G401.6 (cell line): ENCODE measurements at regions not wholly inside any gene's neighbourhood (a gene's known extent, or its start where the extent isn't known, plus 50 kb on each side); places are given as distances from the start of the nearest gene placed in this dataset.
"Not testable (repeated sequence)": the region's sequence is repeated elsewhere in the genome, so short reads cannot be mapped to it uniquely, and the experiment has no call there.

ENCODE experiments used
- FAIRE-seq: peaks from 2 replicates; lab custom pipeline; 2012; peaks lifted over from hg19 to GRCh38; lab: Jason Lieb, UNC

DNA sequence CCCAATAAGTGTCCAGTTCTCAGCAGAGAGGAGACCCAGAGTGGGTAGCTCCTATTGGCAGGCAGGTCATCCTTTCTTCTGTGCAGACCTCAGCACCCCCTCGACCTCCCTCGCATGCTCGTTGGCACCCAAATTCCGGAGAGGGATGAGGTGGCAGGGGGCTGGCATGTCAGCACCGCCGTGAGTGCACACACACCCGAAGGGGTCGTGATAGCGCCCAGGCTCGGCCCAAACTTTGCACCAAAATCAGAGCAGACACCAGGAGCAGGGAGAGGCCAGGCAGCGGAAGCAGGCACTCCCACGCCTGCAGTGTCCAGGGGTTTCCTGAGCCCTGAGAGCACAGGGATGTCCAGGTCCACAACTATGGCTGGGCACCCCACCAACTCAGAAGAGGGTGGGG, 1503.8 kb upstream of the PCDH20 start:
- no peak for FAIRE-seq

DNA sequence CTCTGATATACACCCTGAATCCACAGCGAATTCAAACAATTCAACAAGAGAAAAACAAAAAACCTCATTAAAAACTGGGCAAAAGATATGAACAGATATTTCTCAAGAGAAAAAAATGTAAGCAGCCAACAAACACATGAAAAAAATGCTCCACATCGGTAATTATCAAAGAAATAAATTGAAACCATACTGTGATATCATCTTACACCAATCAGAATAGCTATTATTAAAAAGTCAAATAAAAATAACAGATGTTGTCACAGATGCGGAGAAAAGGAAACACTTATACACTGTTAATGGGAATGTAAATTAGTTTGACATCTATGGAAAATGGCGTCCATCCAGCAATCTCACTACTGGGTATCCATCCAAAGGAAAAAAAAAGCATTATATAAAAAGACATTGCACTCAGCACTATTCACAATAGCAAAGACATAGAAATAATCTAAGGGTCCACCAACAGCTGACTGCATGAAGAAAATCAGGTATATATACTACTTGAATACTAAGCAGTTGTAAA, 1495.0 kb upstream of the PCDH20 start:
- FAIRE-seq: no peak

DNA sequence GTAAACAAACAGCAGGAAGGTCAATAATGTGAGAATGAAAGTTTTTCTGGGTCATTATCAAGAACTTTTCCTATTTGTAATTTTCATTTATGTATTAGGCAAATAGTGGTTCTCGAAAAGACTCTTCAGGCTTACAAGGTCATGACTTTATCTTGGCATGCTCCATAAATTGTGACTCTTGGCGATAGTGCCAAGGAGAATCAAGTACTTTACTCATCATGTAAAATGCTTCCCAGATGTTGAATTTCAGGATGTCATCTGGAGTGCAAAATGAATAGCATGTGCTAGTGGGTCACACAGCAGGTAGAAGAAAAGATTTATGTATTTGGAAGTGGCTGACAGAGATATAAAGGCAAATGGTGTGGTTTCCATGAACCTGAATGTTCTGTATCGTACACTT, 1492.7 kb upstream of the PCDH20 start:
- no peak for FAIRE-seq

DNA sequence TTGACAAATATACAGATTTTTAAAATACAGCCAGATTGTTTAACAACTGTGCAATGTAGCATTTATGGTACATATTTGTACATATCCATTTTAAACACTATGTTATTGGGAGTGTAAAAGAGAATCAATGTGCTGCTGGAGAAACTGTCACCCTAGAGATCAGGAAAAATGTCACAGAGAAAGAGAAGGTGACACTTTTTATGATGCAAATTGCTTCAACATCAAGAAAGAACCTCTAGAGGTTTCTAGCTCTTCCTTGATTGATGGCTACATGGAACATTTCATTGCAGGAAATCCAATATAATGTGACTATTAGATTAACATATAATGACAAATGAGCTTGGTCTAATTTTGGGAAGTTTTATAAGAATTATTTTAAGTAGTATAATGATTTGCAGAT, 1491.2 kb upstream of the PCDH20 start:
- FAIRE-seq: no peak

DNA sequence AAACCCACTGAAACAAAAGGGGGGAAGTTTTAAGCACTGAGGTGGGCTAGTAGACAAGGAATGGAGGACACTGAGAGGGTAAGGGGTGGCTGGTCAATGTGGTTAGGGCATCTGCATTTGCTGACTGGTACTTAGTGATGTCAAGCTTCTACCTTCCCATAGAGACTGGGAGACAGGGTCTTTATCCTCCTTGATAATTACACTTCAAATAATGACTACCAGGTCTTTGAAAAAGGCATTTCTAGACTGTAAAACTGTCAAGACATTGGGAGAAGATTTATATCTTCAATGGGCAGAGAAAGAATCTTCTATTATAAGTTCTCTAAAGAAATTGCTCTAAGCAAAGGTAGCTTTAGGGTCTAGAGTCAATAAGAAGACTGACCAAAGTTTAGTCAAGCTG, 1490.8 kb upstream of the PCDH20 start:
- no peak for FAIRE-seq

DNA sequence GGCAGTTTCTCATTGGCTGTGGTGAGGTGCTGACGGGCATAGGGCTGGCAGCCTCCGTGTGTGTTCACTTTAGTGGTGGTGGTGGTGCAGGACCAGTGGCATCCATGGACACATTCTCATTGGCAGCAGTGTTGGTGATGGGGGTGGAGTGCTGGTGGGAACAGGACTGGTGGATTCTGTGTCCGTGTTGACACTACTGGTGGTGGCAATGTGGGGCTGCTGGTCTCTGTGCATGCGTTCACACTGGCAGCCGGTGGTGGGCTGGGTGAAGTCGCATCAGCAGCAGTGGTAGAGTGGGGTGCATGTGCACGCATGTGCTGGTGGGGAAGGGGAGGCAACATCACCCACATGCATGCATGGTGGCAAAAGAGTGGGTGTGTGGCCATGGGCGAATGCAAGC, 1471.4 kb upstream of the PCDH20 start:
- no peak for FAIRE-seq

DNA sequence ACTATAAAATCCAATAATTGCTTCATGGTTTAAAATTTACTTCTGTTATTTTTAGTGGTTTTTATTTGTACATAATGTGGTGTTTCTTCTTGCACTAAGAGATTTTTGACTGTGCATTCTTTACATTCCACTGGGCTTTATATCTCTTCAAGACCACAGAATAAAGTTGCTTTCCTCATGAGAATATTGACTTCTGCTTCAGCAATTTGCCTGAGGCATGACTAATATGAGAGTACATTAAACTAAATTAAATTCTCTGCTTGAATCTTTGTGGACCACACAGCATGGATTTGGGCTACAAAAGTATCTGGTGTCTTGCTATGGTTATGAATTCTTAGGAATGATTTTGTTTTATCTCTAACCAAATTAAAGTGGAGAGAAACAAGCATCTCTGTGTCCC, 1463.4 kb upstream of the PCDH20 start:
- no peak for FAIRE-seq

DNA sequence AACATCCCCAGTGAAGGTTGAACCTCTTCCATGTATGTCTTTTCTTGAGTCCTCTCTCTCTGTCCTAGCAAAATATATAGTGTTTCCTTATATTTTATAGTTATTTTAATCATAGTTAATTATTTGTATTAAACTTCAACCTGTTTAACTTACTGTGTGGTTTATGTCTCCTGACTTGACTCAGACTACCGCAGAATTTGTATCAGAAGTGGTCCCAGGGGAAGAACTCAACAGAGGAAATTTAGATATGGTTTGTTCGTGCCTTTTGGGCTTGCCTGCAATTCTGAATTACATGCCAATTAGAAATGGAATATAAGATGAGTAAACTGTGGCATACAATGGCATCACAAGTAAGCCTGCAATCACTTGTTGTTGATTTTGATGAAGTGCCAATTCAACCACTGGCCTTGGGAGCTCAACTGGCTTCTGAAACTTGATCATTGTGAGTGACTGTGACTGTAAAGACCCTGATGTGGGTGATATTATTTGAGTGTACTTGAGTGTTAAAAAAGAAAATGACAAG, 1459.5 kb upstream of the PCDH20 start:
- FAIRE-seq: no peak

DNA sequence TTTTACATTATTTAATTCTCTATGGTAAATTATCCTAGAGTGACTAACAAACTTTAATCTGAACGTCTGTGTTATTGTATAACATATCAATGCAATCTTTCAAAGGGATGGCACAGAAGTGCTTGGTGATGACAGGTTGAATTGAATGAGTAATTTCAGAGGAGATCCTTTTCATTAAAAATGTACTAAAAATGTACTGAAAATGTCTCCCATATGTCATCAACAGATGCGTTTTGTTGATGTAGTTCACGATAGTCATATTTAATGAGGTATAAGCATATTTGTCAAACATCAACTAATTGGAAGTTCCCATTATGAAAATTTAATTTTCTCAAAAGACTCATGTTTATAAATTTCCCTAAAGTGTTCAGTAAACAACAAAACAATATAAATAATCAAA, 1434.7 kb upstream of the PCDH20 start:
- no peak for FAIRE-seq

DNA sequence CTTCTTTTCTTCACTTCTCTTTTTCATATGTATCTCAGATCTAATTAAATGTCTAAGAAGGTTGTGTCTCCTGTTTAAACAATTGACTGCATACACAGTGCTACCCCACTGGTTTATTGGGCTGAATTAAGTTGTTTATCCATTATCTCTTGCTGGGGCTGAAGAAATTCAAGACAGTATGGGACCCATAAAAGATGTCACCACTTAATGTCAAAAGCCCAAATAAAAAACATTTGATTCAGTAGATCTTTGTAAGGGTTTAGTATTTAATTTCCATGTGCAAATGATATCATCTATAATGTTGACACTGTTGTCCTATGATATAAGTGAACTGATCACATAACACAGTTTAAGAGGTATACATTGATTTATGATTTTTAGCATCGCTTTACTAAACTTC, 1431.9 kb upstream of the PCDH20 start:
- FAIRE-seq: no peak

DNA sequence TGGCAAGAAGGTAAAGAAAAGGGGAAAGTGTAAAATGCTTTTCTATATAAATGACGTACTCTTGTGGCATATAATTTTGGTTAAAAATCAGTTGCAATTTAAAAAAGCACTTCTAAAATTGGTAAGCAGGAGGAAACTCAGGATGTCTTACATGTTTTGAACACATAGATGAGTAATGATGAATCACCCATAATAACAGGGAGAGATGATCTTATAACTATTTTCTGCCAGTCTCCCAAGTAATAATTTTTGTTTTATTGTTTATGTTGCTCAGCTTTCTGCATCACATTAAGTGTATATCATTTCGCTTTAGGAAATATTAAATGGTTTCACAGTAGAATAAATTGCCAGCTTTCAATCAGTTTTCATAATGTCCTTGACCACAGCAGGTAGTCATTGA, 1430.7 kb upstream of the PCDH20 start:
- FAIRE-seq: no peak

DNA sequence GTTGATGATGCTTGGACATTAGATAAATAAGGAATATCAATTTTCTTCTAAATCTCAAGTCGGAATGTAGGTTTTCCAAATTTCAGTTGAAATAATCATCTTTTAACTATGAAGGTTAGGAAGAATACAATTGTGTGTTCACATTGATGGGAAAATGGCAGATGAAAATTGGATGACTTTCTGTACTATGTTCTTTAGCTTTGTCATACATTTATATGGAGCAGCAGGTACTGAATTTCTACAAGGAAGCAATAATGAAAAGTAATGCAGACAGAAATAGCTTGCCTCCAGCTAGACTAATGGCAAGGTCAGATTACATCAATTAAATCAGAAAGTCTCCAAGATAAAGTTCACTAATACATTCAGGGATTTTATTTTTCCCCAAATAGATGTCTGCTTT, 1423.7 kb upstream of the PCDH20 start:
- no peak for FAIRE-seq

DNA sequence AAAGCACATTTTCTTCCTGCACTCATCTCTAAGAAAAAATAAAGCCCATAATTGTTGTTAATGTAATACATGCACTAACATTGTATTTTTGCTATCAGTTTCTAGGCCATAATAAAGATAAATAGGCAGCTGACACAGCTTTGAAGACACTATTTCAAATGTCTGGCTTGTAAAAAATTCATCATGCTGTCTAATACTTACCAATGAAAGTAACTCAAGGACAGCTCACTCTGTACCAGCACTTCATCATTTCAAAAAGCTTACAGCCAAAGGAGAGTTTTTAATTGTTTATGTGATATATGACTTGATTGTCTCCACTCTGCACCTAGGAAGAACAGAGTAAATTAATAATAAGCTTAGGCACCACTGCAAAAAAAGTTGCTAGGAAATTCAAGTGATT, 1423.3 kb upstream of the PCDH20 start:
- FAIRE-seq: no peak

DNA sequence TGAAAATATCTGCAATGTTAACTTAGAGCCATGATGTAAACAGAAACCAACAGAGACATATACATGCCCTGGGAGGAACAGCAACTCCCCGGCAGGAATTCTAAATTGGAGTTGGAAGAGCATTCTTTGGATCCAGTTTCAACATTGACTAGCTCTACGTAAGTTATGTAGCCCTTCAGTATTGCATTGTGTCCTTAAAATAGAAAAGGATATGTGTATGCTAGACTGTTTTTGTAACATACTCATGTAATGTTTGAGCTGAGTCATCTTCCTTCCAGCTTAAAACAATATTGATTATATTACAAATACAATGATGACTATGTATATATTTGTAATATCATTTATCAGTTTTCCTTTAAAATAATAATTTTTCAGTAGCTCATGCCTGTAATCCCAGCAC, 1422.2 kb upstream of the PCDH20 start:
- FAIRE-seq: no peak

DNA sequence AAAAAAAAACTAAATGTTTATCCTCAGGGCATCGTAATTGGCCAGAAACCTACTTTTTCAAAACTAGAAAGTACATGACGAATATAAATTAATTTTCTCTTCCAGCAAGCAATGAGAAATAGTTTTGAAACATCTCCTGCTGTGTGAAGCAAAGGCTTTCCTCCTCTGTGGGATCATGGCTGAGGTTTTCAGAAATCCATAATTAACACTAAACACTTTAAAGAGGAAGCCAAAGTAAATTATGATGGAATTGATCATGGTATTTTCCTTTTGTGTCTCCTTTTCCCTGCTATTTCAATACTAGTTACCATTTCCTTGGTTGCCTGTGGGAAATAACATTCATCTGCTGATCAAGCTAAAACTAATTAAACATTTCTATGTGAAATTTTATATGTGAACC, 1413.8 kb upstream of the PCDH20 start:
- no peak for FAIRE-seq

DNA sequence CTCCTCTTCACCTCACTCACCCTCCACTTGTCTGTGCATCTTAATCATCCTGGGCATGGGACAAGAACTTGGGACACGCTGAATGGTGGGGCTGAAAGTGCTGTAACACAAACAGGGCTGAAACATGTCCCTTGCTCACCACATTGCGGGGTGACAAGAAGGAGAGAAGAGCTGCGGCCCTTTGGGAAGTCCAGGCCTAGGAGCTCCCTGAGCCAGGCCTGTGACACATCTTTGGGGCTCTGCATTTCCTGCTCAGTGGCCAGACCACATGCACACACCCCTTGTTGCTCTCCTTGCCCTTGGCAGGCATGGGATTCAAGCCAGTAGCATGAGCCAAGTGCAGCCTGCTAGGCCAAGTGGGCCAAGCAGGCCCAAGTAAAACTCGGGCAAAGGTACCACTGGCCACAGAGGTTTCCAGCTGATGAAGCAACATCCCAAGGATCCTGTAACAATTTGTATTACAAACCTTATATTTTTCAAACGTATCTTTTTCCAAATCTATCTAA, 1384.3 kb upstream of the PCDH20 start:
- no peak for FAIRE-seq

DNA sequence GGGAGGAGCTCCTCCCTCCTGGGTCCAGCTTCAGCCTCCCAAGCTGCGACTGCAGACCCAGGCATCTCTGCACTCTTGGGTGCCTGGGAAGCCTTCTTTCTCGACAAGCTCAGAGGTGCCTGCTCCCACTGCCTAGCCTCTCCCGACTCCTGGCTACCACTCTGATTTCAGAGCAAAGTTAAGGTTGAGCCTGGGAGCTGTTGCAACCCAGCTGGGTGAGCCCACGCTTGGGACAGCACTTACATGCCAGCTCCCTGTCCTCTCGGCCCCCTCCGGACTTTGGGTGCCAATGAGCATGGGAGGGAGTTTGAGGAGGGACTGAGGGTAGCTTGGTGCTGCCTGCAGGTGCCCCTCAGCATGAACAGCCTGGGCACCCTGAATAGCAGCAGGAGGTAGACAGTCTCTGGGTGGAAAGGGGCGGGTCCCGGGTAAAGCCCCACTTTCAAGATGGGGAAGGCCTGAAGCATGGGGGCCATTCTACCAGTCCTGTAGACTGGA, 1383.4 kb upstream of the PCDH20 start:
- no peak for FAIRE-seq

DNA sequence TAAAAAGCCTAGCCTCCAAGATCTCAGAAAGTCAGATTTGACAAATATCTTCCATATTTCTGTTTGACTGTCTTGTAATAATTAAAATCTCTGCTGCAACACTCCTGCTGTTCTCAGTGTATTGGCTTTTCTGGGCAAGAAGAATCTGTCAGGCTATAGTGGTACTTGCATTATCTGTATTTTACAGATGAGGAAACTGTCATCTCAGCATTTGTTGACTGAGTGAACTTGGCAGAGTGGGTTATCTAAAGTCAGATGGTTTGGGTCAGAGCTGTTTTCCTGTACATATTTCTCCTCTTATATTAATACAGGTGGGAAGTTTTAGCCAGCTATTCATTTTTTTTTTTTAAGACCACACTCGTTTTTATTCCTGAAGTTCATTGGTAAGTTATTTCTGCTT, 1378.2 kb upstream of the PCDH20 start:
- no peak for FAIRE-seq

DNA sequence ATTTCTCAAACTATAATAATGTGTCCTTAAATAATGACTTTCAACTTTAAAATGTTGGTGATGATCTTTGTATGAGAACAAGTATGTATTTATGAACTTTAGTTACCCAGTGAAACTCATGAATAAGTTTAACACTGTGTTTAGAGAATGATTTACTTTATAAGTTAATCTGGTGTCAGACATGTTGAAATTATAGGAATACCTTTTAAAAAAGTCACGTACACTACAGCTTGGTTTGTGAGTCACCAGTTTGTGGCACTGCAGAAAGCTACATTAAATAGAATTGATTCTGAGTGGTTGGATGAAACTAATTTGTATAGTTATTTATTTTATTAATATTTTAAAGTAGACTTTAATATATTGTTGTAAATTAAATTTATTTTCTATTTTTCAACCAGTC, 1366.2 kb upstream of the PCDH20 start:
- no peak for FAIRE-seq

DNA sequence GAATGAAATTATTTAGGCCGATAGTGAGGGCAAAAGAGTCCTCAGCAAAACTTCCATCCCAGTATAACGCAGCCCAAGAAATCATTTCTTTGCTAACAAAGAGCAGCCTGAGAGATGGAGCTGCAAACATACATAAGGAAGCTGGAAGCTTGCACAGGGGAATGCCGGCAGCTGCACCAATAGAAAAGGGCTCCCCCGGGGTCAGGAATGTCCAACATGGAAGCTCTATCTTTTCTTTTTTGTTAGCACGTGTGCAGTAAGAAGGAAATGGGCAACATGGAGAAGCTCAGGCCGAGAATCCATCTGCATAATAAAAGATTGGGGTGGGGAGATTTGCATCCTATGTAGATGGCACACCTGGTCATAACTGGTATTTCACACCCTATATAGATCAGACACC, 1363.5 kb upstream of the PCDH20 start:
- no peak for FAIRE-seq

DNA sequence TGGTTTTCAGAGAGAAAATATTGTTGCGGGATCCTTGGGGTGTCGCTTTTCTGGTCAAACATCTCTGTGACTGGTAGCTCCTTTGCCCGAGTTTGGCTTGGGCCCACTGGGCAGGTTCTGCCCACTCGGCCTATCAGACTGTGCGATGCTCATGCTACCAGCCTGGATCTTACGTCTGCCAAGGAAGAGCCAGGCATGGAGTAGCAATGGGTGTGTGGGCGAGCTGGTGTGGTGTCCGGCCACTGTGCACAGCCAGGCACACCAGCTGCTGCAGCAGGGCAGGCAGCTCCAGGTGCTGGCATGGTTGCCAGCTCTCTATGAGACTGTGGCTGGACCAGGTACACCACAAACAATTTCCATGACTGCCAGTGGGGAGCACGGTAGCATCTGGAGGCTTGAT, 1351.8 kb upstream of the PCDH20 start:
- FAIRE-seq: no peak

DNA sequence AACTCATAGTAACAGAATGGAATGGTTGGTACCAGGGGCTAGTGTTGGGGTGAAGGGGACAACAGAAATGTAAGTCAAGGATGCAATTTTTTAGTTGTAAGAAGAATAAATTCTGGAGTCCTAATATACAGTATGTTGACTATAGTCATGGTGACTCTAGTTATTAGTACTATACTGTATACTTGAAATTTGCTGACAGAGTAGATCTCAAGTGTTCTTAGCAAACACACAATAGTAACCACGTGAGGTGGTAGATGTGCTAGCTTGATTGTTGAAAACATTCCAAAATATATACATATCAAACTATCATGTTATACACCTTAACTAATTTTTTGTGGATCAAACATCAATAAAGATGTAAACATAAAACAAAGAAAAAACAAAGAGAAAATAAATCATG, 1345.1 kb upstream of the PCDH20 start:
- FAIRE-seq: no peak

DNA sequence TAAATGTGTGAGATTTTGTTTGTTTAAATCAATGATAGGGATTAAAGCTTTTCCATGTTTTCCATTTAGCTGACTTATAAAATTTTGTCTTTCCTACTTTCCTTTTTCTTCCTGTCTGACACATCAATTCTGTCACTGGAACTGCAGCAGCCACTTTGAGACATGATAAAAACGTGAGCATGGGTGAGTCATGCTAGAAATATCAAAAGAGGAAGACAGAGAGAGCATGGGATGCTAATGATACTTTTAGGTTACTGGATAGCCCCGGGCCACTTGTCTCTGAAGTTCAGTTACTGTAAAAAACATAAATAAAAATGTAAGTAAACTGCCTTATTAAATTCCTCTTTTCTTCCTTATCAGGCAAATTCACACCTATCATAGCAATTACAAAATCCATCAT, 1332.0 kb upstream of the PCDH20 start:
- FAIRE-seq: no peak

DNA sequence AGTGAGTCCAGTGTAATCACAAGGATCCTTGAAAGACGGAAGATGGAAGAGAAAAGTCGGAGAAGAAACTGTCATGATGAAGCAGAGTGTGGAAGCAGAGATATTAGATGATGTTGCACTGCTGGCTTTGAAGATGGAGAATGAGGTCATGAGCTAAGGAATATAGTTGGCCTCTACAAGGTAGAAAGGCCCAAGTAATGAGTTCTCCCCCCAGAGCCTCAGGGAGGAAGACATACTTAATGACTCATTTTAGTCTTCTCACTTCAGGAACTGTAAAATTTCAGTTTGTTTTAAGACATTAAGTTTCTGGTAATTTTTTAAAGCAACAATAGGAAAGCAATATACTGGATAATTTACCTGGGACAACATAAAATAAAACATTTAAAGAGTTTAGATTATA, 1331.5 kb upstream of the PCDH20 start:
- FAIRE-seq: no peak

DNA sequence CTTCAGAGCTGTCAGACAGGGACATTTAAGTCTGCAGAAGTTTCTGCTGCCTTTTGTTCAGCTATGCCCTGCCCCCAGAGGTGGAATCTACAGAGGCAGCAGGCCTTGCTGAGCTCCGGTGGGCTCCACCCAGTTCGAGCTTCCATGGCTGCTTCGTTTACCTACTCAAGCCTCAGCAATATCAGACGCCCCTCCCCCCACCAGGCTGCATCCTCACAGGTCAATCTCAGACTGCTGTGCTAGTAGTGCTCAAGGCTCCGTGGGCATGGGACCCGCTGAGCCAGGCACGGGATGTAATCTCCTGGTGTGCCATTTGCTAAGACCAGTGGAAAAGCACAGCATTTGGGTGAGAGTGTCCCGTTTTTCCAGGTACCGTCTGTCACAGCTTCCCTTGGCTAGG, 1314.1 kb upstream of the PCDH20 start:
- FAIRE-seq: not testable (repeated sequence)
